HG02943 (cell line): ENCODE measurements at regions not wholly inside any gene's neighbourhood (a gene's known extent, or its start where the extent isn't known, plus 50 kb on each side); places are given as distances from the start of the nearest gene placed in this dataset.
"Not testable (repeated sequence)": the region's sequence is repeated elsewhere in the genome, so short reads cannot be mapped to it uniquely, and the experiment has no call there.

Experiments used
- ATAC-seq: cut with Tn5 transposase; IDR thresholded peaks from one replicate; pipeline ENCODE4 v1.9.1; 2021; ENCODE audit warnings: mild to moderate bottlenecking, low read depth, moderate library complexity; ENCODE audit not compliant: unreplicated experiment

DNA sequence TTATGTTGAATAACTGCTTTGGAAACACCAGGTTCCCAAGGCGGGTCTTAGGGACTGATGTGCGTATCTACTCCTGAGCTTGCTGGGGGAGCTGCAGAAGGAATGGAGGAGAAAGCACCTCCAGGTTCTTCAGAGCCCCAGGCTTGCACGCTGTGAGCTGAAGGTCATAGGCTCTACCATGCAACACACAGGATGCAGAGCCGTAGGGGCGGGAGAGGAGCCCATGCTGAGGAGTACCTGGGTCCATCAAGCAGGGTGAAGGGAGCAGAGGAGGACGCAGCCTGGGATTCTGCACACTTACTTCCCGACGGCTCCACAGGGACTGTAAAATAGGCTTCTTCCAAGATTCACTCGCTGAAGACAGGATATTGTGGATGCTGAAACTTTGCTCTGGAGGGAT, 426.5 kb upstream of the FRG1 start:
- no peak for ATAC-seq

DNA sequence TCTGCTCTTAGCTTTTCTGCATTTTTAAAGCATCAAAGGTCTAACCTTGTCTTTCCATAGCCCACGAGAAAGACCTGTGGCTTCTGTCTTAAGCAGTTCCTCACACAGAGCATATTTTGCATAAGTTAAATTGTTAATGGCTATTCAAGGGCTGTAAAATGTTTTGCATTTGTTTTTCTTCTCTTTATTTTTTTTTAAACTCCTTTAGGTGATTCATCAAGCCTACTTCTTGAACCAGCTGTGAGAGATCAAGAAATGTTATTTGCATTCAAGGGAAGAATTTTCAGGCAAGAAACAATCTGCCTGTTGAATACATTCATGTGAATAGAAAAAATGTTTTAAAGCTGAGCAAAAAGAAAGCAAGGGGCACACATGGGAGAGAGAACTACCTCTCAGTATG, 423.8 kb upstream of the FRG1 start:
- ATAC-seq: no peak

DNA sequence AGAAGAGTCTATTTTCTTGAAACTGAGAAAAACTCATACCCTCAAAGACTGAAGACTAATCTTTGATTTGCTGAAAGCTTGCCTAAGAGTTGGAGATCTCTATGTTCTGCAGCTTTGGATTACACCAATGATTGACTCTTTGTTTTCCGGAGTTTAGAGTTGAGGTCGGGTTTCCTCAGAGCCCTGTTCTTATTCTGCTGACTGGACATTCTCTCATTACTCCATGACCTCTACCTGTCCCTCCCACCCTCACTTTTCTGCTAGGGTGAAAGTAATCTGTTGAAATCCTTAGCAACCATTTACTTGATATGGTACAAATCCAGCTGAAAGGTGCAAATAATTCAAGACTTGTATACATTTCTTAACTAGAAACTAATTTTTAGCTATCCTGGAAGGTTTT, 421.5 kb upstream of the FRG1 start:
- ATAC-seq: no peak

DNA sequence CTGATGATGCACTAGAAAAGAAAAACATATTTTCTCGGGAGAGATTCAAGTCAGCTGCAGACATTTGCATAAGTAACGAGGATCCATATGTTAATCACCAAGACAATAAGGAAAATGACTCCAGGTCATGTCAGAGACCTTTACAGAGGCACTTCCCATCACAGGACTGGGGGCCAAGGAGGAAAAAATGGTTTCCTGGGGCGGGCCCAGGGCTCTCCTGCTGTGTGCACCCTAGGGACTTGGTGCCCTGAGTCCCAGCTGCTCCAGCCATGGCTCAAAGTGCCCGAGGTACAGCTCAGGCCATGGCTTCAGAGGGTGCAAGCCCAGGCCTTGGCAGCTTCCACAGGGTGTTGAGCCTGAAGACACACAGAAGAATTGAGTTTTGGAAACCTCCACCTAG, 415.4 kb upstream of the FRG1 start:
- no peak for ATAC-seq

DNA sequence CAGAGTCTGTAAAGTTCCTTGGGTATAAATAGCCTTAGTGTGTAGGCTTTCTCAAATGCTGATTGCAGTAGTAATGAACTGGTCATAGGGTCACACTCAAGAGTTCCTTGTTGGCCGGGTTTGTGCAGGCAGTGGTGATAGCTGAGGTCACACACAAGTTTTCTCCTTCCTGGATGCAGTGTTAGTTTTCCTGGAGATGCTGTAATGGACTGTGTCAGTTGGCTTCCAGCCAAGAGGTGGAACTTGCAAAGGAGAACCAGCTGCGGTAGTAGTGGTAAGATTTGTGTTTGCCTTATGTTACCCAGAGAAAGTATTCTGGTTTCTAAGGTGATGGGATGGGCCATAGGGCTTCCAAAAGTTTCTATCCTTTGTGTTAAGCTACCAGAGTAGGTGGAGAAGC, 409.8 kb upstream of the FRG1 start:
- ATAC-seq: no peak

DNA sequence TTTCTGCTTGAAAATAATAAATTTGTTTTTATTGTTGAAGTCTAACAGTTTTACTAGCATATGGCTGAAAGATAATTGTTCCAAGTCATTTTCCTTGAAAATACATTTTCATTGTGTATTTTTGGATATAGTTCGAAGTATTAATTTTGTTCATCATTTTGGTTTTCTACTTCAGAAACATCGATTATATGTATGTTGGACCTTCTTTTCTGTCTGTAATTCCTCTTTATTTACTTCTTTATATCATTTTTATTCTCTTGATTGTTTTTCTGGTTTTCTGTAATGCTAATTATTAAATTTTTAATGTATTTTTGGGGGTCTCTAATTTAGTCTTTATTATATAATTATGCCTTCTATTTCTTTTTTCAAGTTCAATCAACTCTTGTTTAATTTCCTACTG, 407.1 kb upstream of the FRG1 start:
- ATAC-seq: no peak

DNA sequence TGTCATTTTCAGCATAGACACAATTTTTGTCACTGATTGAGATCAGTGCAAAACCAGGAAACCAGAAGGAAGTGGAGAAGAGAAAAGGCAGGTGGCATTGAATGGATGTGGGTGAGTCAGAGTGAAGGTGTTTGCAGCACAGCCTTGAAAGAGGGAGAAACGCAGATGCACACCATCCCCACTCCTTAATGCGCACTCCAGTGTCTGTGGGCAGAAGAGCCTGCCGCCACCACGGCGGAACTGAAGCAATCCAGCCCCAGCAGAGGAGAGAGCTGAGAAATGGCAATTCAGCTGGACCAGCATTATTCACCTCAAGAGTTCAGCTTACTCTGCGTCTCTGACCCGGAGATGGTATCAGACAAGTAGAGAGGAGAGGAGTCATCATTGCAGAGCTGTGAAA, 393.1 kb upstream of the FRG1 start:
- ATAC-seq: no peak

DNA sequence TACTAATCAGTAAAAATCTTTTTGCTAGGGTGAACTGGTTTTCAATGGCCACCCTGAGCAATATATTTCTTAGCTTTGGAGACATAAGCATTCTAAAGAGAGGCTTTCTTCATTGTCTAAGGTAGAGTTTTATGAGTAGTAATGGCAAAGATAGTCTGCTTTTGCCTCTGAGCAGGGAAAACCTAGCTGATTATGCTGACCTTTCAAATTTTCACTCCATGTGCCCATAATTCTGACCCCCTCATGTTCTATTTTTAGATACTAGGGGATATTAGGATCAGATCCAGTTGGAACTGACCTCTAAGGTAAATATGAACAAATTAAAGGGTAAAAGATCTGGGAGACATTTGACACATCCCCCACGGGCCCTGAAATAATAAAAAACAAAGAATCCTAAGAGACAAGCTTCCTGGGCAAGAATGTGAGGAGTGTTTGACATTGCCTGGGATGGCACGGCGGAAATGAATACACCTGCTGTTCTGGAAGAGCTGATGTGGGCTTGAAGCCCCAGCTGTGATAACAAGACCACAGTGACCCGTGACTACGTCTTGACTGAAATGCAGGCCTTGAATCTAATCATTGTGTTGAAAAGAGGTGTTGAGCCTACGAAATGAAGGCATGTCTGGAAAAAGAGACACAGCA, 392.1 kb upstream of the FRG1 start:
- ATAC-seq: no peak

DNA sequence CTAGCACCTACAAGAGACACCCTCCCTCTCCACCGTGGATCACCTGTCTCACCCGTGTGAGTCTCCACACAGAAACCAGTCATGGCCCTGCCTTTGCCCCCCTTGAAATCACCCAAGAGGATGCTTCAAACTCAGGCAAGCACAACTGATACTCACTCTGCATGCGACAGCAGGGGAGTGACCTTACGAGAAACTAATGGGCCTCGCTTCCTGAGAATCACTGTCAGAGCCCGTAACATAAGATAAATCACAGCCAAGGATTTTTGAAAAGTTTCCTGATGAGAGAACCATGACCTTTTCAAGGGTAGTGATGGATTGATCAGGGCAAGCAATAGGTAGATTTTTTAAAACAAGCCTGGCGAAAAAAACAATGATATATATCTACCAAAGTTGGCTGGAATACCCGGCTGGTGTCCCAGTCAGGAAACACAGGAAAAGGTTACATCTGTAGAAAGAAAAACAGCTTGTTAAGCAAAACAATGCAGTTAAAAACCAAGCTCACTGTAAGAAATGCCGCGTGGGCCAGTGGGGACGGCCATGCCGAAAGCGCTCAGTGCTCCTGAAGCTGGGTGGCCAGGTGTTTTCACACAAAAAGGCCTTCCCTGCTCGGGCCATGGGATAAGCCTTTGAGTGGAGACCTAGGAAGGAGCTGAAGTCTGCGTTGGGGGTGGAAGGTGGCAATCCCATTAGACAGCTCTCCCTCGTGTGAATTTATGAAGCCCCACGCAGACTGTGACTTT, 388.6 kb upstream of the FRG1 start:
- ATAC-seq: not testable (repeated sequence)

DNA sequence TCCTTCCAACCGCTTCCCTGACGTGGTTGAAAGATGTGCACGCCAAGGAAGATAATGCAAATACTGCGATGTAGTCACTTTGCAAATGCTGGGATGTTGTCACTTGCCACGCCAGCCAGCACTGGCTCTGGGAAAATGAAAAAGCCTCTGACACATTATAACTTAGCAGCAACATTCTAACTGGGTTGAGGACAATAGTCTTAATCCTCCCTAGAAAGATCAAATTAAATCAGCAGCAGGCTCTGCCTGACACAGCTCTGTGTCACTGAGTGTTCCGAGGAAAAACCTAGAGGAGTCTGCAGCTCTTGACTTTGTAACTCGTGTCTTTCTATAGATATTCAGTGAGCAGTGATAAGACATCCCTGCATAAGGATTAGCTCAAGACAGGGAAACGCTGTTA, 380.1 kb upstream of the FRG1 start:
- not testable (repeated sequence) for ATAC-seq

DNA sequence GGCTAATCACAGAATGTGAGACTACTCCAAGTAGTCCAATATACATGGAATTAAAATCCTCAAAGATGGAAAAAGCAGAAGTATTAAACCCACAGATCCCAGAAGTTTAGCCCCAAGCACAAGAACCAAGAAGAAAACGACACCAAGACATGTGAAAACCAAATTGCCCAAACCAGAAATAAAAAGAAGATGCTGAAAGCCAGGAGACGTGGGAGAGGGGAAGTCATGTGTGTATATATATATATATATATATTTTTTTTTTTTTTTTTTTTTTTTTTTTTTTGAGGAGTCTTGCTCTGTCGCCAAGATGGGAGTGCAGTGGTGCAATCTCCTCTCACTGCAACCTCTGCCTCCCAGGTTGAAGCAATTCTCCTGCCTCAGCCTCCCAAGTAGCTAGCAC, 376.9 kb upstream of the FRG1 start:
- not testable (repeated sequence) for ATAC-seq

DNA sequence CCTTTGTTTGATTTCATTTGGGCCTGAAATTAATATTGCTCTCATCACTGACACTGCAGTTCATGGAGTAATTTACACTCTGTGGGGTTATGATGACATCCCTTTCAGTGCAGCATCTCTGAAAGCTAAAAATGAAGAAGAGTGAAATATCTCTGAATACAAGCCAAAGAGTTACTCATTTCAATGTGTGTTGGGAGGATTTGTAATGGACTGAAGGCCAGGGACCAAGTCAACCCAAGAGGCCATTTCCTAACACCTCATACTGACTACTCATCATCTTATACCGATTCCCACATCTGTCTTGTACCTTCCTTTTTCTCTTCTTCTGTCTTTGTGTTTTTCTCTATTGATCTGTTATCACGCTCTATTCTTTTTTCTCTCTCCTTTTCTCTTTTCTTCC, 374.4 kb upstream of the FRG1 start:
- ATAC-seq: not testable (repeated sequence)

DNA sequence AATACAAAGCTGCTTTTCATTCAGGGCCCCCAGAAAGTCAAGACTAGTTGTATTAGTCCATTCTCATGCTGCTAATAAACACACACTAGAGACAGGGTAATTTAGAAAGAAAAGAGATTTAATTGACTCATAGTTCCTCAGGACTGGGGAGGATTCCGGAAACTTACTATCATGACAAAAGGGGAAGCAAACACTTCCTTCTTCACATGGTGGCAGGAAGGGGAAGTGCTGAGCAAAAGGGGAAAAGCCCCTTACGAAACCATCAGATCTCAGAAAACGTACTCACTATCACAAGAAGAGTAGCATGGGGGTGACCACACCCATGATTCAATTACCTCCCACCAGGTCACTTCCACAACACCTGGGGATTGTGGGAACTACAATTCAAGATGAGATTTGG, 373.8 kb upstream of the FRG1 start:
- not testable (repeated sequence) for ATAC-seq

DNA sequence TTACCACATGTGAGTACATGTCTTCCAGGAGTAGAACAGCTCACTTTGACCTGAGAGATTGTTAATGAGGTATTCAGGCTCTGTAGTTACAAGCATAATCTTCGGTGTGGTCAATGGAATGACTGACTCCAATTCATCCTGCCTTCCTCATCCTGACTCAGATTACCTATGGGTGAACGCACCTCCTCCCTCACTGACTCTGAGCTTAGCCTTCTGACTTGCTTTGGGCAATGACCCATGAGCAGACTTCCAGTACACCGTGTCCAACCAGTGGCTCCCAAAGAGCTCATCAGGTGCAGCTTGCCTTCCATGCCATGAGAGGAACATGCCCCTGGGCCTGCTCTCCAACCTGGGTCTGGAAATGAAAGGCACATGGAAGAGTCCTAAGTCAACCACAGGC, 361.0 kb upstream of the FRG1 start:
- not testable (repeated sequence) for ATAC-seq

DNA sequence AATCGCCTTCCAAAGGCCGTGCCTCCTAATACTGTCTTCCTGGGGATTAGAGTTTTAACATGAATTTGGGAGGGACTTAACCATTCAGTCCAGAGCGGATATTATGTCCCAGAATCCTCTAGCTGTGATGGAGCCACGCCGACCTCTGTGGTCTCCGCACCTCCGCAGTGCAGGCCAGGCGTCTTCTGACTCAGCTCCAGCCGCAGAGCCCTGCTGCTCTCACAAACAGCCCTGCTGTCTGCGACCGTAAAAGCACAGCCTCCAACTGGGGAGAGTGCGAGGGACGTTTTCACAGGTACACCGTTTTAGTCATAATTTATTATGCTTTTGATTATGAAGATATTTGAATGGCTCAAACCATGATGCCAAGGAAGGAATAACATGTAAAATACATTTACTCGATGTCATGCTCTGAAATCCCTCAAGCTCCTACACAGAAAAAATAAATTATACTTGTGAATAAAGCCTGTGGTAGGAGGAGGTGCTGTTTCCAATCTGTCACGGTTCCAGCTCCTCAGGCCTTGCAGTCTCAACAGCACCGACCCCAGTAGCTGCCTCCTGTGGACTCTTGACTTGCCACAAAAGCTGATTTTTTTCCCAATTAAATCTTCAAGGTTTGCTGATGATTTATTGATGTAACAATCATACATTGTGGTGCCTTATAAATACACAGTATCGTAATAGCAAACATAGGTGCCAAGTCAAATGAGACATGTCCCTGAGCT, 353.6 kb upstream of the FRG1 start:
- not testable (repeated sequence) for ATAC-seq

DNA sequence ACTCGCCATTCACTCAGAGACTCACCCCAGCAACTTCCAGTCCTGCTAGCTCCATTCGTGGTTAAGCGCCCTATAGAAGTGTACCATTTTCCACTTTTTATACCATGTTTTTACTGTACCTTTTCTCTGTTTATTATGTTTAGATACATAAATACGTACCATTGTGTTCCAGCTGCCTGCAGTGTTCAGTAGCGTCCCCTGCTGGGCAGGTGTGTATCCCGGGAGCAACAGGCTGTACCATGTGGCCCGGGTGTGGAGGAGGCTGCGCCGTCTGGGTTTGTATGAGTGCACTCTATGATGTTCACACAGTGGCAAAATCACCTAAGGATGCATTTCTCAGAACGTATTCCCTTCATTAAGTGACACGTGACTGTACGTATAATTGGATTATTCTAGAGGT, 351.5 kb upstream of the FRG1 start:
- not testable (repeated sequence) for ATAC-seq

DNA sequence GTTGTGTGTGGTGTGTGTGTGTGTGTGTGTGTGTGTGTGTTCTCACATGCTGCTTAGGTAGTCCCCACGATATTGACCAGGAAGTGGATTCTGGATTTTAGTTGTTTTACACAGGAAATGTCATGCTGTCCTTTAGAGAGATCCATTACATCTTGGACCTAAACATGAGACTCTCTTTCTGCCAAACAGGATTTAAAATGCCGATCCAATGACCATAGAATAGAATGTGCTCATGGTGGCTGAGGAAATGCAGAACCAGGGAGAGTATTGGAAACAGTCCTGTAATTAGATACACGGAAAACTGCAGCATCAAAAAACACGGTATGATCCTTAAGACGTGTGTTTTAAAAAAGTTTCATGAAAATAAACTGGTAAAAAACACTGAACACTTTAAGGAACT, 347.8 kb upstream of the FRG1 start:
- ATAC-seq: no peak

DNA sequence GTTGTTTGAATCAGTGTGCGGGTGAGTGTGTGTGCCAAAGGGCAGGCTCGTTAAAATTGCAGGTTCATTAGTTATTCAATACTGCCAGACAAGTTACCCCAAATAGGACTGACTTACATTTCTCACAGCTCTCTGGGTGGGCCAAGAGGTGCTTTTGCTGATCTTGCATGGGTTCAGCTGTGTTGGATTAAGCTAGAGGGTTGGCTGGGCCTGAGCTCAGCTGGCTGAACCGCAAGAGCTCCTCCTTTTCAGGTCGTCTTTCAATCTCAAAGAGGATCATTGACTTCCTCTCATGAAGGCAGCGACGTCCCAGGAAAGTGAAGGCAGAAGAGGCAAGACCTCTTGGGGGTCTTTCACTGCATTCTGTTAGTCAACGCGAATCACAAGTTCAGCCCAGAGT, 343.3 kb upstream of the FRG1 start:
- ATAC-seq: no peak

DNA sequence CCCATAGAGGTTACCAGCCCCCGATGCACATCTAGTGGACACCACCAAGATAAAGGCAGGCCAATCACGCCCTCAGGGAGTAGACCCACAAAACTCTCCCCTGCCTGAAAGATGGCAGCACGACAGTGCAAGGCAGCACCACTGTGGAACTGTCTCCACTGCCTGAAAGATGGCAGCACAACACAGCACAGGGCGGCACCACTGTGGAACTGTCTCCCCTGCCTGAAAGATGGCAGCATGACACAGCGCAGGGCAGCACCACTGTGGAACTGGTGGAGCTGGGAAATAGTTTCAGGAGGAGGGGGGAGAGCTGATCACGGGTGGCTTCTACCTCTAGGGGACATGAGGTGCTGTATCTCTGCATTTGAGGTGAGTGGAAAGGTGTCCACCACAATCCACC, 340.4 kb upstream of the FRG1 start:
- ATAC-seq: no peak

DNA sequence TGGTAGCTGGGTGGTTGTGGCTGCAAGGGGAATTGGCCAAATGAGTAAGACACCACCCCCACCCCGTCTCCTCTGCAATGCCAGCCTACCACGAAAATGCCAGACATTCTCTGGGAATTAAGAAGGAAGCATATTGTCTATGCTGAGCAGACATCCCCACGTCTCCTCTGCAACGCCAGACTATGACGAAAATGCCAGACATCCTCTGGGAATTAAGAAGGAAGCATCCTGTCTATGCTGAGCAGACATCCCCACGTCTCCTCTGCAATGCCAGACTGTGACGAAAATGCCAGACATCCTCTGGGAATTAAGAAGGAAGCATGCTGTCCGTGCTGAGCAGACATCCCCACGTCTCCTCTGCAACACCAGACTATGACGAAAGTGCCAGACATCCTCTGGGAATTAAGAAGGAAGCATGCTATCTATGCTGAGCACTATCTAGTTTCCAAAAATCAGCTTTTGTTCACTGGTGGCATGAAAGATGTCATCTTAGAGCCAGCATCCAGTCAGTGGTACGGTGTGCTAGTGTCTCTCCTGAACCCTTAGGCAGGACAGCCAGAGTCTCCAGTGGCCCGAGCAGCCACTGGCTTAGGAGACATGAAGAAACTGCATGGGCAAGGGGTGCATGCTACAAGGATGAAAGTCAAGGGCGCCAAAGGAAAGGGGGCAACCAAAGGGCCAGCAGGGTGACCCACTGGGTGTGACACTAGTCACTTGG, 339.8 kb upstream of the FRG1 start:
- ATAC-seq: no peak

DNA sequence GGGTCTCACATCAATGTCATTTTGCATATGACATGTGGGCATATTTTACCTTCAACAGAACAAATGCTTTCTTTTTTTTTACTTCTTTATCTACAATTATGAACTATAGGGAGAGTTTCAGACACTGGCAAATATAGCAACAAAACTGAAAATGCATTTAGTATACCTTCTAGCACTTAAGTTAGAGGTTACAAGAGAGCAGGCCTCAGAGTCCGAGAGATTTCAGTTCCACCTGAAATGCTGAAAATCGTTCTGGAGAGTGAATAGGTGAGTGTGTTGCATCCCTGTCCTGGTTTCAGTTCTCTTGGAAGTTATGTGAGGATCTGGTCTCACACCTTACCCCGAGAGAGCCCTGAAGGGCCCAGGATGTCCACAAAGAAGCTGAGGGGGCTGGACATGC, 337.8 kb upstream of the FRG1 start:
- ATAC-seq: not testable (repeated sequence)
